HG03439 (cell line): ENCODE measurements at regions not wholly inside any gene's neighbourhood (a gene's known extent, or its start where the extent isn't known, plus 50 kb on each side); places are given as distances from the start of the nearest gene placed in this dataset.
A peak's percentile ranks its signal among the peaks of the same experiment; 100 is the strongest.

Source experiments
- ATAC-seq: cut with Tn5 transposase; IDR thresholded peaks from one replicate; pipeline ENCODE4 v1.9.1; 2021; ENCODE audit warnings: mild to moderate bottlenecking, moderate library complexity; ENCODE audit not compliant: unreplicated experiment

GRCh38 chr2:217660423-217660822, 342.4 kb downstream of the TNS1 start:
- ATAC-seq, result no peak

DNA sequence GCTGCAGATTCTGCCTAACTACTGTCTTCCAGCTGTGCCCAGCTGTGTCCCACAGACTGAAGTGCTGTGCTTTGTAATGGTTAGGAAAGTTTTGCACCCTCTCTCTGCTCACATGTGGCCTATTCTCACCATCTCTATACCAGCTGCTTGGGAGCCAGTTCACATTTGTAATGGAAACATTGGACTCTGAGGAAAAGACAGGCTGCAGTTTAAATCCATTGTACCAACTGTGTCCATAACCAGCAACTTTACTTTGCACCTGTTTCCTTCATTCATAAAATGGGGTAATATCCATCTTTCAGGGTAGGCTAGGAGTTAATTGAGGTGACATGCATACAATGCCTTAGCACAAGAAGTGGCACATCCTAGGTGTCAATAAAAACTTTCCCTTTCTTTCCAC, 344.0 kb downstream of the TNS1 start:
- no peak for ATAC-seq

- ATAC-seq, result no peak
Observed at GRCh38 chr2:217657252-217657651, 345.5 kb downstream of the TNS1 start.

DNA sequence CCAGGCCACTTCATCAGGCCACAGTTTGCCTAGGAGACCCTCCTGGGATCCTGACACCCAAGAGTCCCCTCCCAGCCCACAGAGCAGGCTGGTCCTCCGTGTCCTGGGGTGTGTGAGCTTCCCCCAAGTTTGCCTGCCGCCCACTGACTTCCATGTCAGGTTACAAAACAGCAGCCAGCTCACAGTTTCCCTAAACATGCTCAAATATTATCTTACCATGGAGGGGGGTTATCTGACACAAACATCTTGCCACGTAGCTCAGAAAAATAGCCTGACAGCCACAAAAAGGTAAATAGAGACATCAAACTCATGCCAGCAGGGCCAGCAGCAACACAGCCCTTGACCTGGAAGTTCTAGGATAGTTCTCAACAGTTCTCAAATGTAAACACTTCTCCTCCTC, 346.5 kb downstream of the TNS1 start:
- no peak for ATAC-seq

DNA sequence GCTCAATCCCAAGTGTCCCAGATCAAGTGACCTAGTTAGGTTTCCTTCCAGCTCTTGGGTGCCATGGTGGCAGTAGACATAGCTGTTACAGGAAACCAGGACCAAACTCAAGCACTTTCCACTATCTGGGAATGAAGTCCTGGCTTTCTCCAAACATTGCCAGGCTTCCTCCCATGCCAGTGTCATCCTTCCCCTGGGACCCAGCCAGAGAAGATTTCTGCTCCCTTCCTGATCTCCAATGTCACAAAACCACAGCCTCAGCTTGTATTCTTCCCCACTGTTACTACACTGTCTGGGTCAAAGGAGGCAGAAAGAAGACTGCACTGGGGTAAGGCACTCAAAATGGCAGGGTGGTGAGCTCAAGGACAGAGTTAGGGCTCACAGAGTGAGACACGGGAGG, 347.1 kb downstream of the TNS1 start:
- ATAC-seq, result no peak

GRCh38 chr2:217654168-217654567, 348.6 kb downstream of the TNS1 start:
- no peak for ATAC-seq

GRCh38 chr2:217652761-217653639, 349.8 kb downstream of the TNS1 start:
- ATAC-seq, result no peak

GRCh38 chr2:217650716-217651360, 352.0 kb downstream of the TNS1 start:
- peak; percentile 61 for ATAC-seq

GRCh38 chr2:217650229-217650628, 352.6 kb downstream of the TNS1 start:
- ATAC-seq, result no peak

- ATAC-seq, result no peak
Observed at GRCh38 chr2:217647925-217648324, 354.9 kb downstream of the TNS1 start.

GRCh38 chr2:217647226-217647625, 355.6 kb downstream of the TNS1 start:
- ATAC-seq, result no peak

GRCh38 chr2:217645896-217646295, 356.9 kb downstream of the TNS1 start:
- ATAC-seq, result no peak

- ATAC-seq, result no peak
Observed at GRCh38 chr2:217643789-217644301, 358.9 kb downstream of the TNS1 start.

DNA sequence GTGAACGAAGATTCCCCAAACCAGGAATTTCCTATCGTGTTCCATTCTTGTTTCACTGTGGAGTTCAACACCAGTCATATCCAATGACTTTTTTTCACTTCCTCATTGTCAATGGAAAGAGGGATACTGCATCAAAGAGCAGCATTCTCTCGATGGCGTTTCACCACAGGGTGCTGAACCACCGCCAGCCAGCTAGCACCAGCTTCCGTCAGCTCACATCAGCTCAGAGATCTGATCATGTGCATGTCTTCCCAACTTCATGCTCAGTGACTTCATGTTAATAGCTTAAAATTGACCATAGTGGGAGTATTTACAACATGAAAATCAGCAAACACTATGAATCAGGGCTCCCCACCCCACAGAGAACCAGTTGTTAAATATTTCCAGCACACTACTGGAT, 359.9 kb downstream of the TNS1 start:
- ATAC-seq, result no peak

DNA sequence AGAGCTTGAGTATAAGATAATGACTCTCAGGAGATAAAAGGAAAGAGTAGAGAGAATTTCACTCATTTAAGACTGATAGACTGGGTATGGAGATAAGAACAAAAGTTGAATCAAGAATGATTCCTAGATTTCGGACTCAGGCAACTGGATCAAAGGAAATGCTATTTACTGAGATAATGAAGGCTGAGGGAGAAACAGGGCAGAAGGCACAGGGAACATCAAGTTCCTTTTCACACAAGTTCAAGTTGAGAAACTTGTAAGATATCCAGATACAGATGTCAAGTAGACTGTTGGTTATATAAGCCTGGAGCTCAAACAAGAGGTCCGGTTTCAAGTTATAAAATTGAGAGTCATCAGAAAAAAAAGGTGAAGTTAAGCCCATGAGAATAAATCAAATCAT, 360.8 kb downstream of the TNS1 start:
- no peak for ATAC-seq

DNA sequence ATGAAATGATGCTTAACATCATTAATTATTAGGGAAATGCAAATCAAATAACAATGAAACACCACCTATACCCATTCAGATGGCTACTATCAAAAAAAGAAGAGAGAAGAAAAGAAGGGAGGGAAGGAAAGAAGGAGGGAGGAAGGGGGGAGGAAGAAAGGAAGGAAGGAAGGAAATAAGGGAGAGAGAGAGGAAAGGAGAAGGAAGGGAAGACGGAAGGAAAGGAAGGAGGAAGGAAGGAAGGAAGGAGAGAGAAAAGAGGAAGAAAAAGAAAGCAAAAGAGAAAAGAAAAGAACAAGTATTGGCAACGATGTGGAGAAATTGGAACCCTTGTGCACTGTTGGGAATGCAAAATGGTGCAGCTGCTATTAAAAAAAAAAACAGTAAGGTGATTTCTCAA, 363.3 kb downstream of the TNS1 start:
- ATAC-seq, result no peak

- ATAC-seq, result no peak
Observed at GRCh38 chr2:217638533-217638932, 364.3 kb downstream of the TNS1 start.

DNA sequence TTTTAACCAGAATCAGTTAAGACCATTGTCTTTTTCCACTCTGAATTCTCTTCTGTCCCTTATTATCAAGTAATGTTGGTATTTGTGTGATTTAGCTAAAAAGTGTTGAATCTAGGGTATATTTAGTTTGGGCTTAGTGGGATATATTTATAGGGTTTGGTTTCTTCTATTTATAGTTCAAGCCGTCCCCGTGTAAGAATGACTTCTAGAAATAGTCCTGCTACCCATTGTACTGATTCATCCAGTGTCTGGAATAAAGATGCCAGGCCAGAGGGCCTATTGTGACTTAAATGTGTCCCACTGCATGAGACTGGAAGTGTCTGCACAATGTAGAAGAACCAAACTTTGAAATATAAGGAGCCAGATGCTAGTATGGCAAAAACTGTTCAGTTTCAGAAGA, 364.8 kb downstream of the TNS1 start:
- ATAC-seq, result no peak

GRCh38 chr2:217636991-217637561, 365.7 kb downstream of the TNS1 start:
- no peak for ATAC-seq

GRCh38 chr2:217636578-217636977, 366.2 kb downstream of the TNS1 start:
- no peak for ATAC-seq

- ATAC-seq, result no peak
Observed at GRCh38 chr2:217634871-217635270, 367.9 kb downstream of the TNS1 start.

DNA sequence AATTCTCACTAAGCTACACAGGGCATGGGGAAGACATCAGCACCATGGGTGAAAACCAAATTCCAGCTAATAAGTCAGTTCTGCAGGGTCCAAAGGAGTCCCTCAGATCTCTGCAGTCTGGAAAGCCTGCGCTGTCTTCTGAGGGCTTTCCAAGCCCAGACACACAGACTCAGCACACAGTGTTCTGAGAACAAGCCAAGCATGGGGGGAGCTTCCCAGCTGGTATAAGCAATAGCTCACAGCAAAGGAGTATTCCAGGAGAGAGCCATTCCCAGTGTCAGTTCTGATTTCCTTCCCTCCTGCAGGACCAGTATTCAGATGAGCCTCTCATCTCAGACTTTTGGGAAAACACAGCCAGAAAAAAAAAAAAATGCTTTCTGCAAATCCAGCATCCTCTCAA, 370.8 kb downstream of the TNS1 start:
- ATAC-seq, result no peak
